BLaER1 treated with 17β-estradiol and CSF1 and Interleukin-3, amounts not matched to agents 10 nM and 100 nM (cell line): ENCODE measurements at regions not wholly inside any gene's neighbourhood (a gene's known extent, or its start where the extent isn't known, plus 50 kb on each side); places are given as distances from the start of the nearest gene placed in this dataset.

Experiments
- H3K27ac ChIP-seq, 11 experiments: shearing (Covaris generic); formaldehyde crosslinking; 2 replicates each; pipeline ENCODE4 v1.8.1; 2022
- H3K27me3 ChIP-seq, 11 experiments: shearing (Covaris generic); formaldehyde crosslinking; 2 replicates each; pipeline ENCODE4 v1.8.1; 2022
- H3K36me3 ChIP-seq, 11 experiments: shearing (Covaris generic); formaldehyde crosslinking; 2 replicates each; pipeline ENCODE4 v1.8.1; 2022
- H3K4me1 ChIP-seq, 10 experiments: shearing (Covaris generic); formaldehyde crosslinking; 2 replicates each; pipeline ENCODE4 v1.8.1; 2022
- H3K4me2 ChIP-seq, 11 experiments: shearing (Covaris generic); formaldehyde crosslinking; 2 replicates each; pipeline ENCODE4 v1.8.1; 2022
- H3K4me3 ChIP-seq, 10 experiments: shearing (Covaris generic); formaldehyde crosslinking; 2 replicates each; pipeline ENCODE4 v1.8.1; 2022
- H3K9ac ChIP-seq, 11 experiments: shearing (Covaris generic); formaldehyde crosslinking; 2 replicates each; pipeline ENCODE4 v1.8.1; 2022
- H3K9me3 ChIP-seq, 11 experiments: shearing (Covaris generic); formaldehyde crosslinking; replicated peaks in 1 of 11; 2 replicates each; pipeline ENCODE4 v1.8.1; 2022
- H4K20me1 ChIP-seq, 11 experiments: shearing (Covaris generic); formaldehyde crosslinking; 2 replicates each; pipeline ENCODE4 v1.8.1; 2022
- Cebpa-rat ChIP-seq, 11 experiments: shearing (Covaris generic); IDR thresholded peaks; 2 replicates each; pipeline ENCODE4 v1.8.1; 2022

- TF ChIP-seq Cebpa-rat (IDR thresholded peaks at IDR 0.05): no peak
- H3K27ac ChIP-seq: no peak overlapping the region
- H3K36me3 ChIP-seq: no peaks in the 10 kb centered on the region
- peaks cover 0 to 19% (median 10%) of the 10 kb centered on the region in 11 experiments; a peak in 7 of 22 replicates for H3K27me3 ChIP-seq
- peaks cover 0 to 12% (median 0%) of the 10 kb centered on the region in 11 experiments; a peak in 6 of 22 replicates for H3K9me3 ChIP-seq
- H4K20me1 ChIP-seq: peaks cover 0 to 4% (median 0%) of the 10 kb centered on the region in 11 experiments; a peak in 1 of 22 replicates
- H3K4me2 ChIP-seq: no peak overlapping the region
- no peak overlapping the region for H3K4me3 ChIP-seq
- H3K4me1 ChIP-seq: peaks cover under 1 to 19% (median 12%) of the 10 kb centered on the region in 10 experiments; a peak in 18 of 20 replicates
- no peak overlapping the region for H3K9ac ChIP-seq
Measured at GRCh38 chr2:216560838-216561270, 62.2 kb downstream of the RPL37A start.

- no peak for TF ChIP-seq Cebpa-rat (IDR thresholded peaks at IDR 0.05)
Measured at GRCh38 chr2:216562696-216563435, 64.2 kb downstream of the RPL37A start.

GRCh38 chr2:216563646-216564045 lies 65.0 kb downstream of the RPL37A start:
- Histone ChIP-seq H3K9ac (no peak overlapping the region), H3K4me2 (no peak overlapping the region), H3K36me3 (no peaks in the 10 kb centered on the region), H3K9me3 (peaks cover 0 to 14% (median 0%) of the 10 kb centered on the region in 11 experiments; a peak in 7 of 22 replicates), H3K4me1 (no peaks in the 10 kb centered on the region), H3K27me3 (0 out of 22 replicates have a peak, but pooled peaks cover 0 to 7% (median 0%) of the 10 kb centered on the region in 11 experiments), H3K4me3 (no peak overlapping the region), H4K20me1 (no peaks in the 10 kb centered on the region), H3K27ac (no peak overlapping the region)
- no peak for TF ChIP-seq Cebpa-rat (IDR thresholded peaks at IDR 0.05)

More at GRCh38 chr2:216562696-216563435, 64.2 kb downstream of the RPL37A start:
- Histone ChIP-seq H4K20me1 (no peaks in the 10 kb centered on the region), H3K36me3 (no peaks in the 10 kb centered on the region), H3K9ac (no peak overlapping the region), H3K4me1 (peaks cover 0 to 6% (median 4%) of the 10 kb centered on the region in 10 experiments; a peak in 13 of 20 replicates), H3K4me3 (no peak overlapping the region), H3K27me3 (peaks cover 0 to 8% (median 0%) of the 10 kb centered on the region in 11 experiments; a peak in 2 of 22 replicates), H3K9me3 (peaks cover 0 to 14% (median 0%) of the 10 kb centered on the region in 11 experiments; a peak in 7 of 22 replicates), H3K27ac (no peak overlapping the region), H3K4me2 (no peak overlapping the region)

- Histone ChIP-seq H3K27me3 (no peaks in the 10 kb centered on the region), H4K20me1 (no peaks in the 10 kb centered on the region), H3K9me3 (peaks cover 0 to 12% (median 0%) of the 10 kb centered on the region in 11 experiments; a peak in 7 of 22 replicates), H3K4me1 (no peaks in the 10 kb centered on the region), H3K9ac (no peak overlapping the region), H3K36me3 (no peaks in the 10 kb centered on the region), H3K4me3 (no peak overlapping the region), H3K4me2 (no peak overlapping the region), H3K27ac (no peak overlapping the region)
- no peak for TF ChIP-seq Cebpa-rat (IDR thresholded peaks at IDR 0.05)
Measured at GRCh38 chr2:216564611-216565010, 66.0 kb downstream of the RPL37A start.

GRCh38 chr2:216565956-216566355 lies 67.3 kb upstream of the IGFBP2 start:
- Histone ChIP-seq H3K9me3 (peaks cover 0 to 18% (median 8%) of the 10 kb centered on the region in 11 experiments; a peak in 18 of 22 replicates), H3K27me3 (no peaks in the 10 kb centered on the region), H3K4me1 (no peaks in the 10 kb centered on the region), H4K20me1 (no peaks in the 10 kb centered on the region), H3K4me3 (no peak overlapping the region), H3K4me2 (no peak overlapping the region), H3K36me3 (no peaks in the 10 kb centered on the region), H3K9ac (no peak overlapping the region), H3K27ac (no peak overlapping the region)
- TF ChIP-seq Cebpa-rat (IDR thresholded peaks at IDR 0.05): no peak

- peaks cover 9 to 30% (median 19%) of the 10 kb centered on the region in 11 experiments; a peak in 20 of 22 replicates for H3K9me3 ChIP-seq
Measured at GRCh38 chr2:216568576-216568975, 64.6 kb upstream of the IGFBP2 start.

GRCh38 chr2:216569765-216570164 lies 63.5 kb upstream of the IGFBP2 start:
- Histone ChIP-seq H3K9ac (no peak overlapping the region), H3K27ac (no peak overlapping the region), H3K4me3 (no peak overlapping the region), H4K20me1 (no peaks in the 10 kb centered on the region), H3K27me3 (no peaks in the 10 kb centered on the region), H3K4me2 (no peak overlapping the region), H3K36me3 (no peaks in the 10 kb centered on the region), H3K4me1 (no peaks in the 10 kb centered on the region), H3K9me3 (peaks cover 9 to 25% (median 19%) of the 10 kb centered on the region in 11 experiments; a peak in 20 of 22 replicates)
- TF ChIP-seq Cebpa-rat (IDR thresholded peaks at IDR 0.05): no peak

More at GRCh38 chr2:216568576-216568975, 64.6 kb upstream of the IGFBP2 start:
- no peaks in the 10 kb centered on the region for H3K27me3 ChIP-seq
- no peaks in the 10 kb centered on the region for H3K36me3 ChIP-seq
- no peak overlapping the region for H3K9ac ChIP-seq
- no peak for TF ChIP-seq Cebpa-rat (IDR thresholded peaks at IDR 0.05)
- H3K4me3 ChIP-seq: no peak overlapping the region
- no peak overlapping the region for H3K27ac ChIP-seq
- no peaks in the 10 kb centered on the region for H4K20me1 ChIP-seq
- no peaks in the 10 kb centered on the region for H3K4me1 ChIP-seq
- H3K4me2 ChIP-seq: no peak overlapping the region

GRCh38 chr2:216570357-216570756 lies 62.9 kb upstream of the IGFBP2 start:
- peaks cover 11 to 25% (median 18%) of the 10 kb centered on the region in 11 experiments; a peak in 21 of 22 replicates for H3K9me3 ChIP-seq
- H3K4me2 ChIP-seq: no peak overlapping the region
- no peak overlapping the region for H3K4me3 ChIP-seq
- H3K9ac ChIP-seq: no peak overlapping the region
- TF ChIP-seq Cebpa-rat (IDR thresholded peaks at IDR 0.05): 0 out of 22 replicates have a peak, but pooled peaks of 1 of the 11 experiments have one; percentile 13
- H4K20me1 ChIP-seq: no peaks in the 10 kb centered on the region
- H3K36me3 ChIP-seq: no peaks in the 10 kb centered on the region
- H3K27me3 ChIP-seq: no peaks in the 10 kb centered on the region
- no peak overlapping the region for H3K27ac ChIP-seq
- H3K4me1 ChIP-seq: no peaks in the 10 kb centered on the region

- H3K36me3 ChIP-seq: no peaks in the 10 kb centered on the region
- H3K9ac ChIP-seq: no peak overlapping the region
- no peaks in the 10 kb centered on the region for H3K4me1 ChIP-seq
- H3K27me3 ChIP-seq: no peaks in the 10 kb centered on the region
- no peak for TF ChIP-seq Cebpa-rat (IDR thresholded peaks at IDR 0.05)
- no peak overlapping the region for H3K4me2 ChIP-seq
- no peak overlapping the region for H3K27ac ChIP-seq
- H3K4me3 ChIP-seq: no peak overlapping the region
- no peaks in the 10 kb centered on the region for H4K20me1 ChIP-seq
- peaks cover 14 to 27% (median 18%) of the 10 kb centered on the region in 11 experiments; a peak in 21 of 22 replicates for H3K9me3 ChIP-seq
Measured at GRCh38 chr2:216571178-216571908, 61.9 kb upstream of the IGFBP2 start.
